ENCODE measurements at regions not wholly inside any gene's neighbourhood (a gene's known extent, or its start where the extent isn't known, plus 50 kb on each side); places are given as distances from the start of the nearest gene placed in this dataset.
"Not testable (repeated sequence)": the region's sequence is repeated elsewhere in the genome, so short reads cannot be mapped to it uniquely, and the experiment has no call there.

DNA sequence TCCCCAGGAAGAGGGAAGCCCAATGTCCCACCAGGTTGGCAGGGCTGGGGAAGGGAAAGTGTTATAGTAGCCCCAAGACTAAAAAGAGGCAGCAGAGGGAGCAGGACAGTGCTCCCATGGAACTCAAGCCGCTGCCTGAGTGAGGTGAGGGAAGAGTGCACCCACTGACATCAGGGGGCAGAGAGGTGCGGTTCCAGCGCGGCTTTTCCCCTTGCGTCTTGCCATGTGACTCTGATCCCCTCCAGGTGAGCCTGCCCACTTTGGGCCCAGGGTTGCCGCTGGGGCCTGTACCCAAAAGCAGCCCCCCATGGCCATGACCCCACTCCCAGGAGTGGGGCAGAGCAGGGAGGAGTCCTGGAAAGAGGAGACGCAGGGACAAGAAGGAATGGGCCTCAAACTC is 136.3 kb upstream of the KCTD7 start:
- H3K23ac ChIP-seq (ENCODE audit: low read depth, low read length); in situ Hi-C loops (cut with MboI; ENCODE audit: low sequenced_read_pairs); H4K20me1 ChIP-seq (ENCODE audit: insufficient read depth, low read length); H2BK20ac ChIP-seq (ENCODE audit: low read depth, low read length); H2AFZ ChIP-seq (replicated peaks; ENCODE audit: low read length, poor library complexity); H2BK5ac ChIP-seq (ENCODE audit: low read depth, low read length, poor library complexity, severe bottlenecking); H3K27ac ChIP-seq (ENCODE audit: insufficient read depth, low read length); ATAC-seq (ENCODE audit: low read depth); H3K9ac ChIP-seq (ENCODE audit: low read depth, low read length); H3K27me3 ChIP-seq (ENCODE audit: control insufficient read depth, insufficient read depth, low read length); H3K4me1 ChIP-seq (ENCODE audit: control insufficient read depth, insufficient read depth, low read length); H3K18ac ChIP-seq (ENCODE audit: low read depth, low read length); H3K36me3 ChIP-seq (ENCODE audit: control insufficient read depth, insufficient read depth, low read length); H3K9me1 ChIP-seq (ENCODE audit: insufficient read depth, low read length); BruUV-seq (replicated peaks); H3K4me3 ChIP-seq (ENCODE audit: insufficient read depth, low read depth, low read length); H3K56ac ChIP-seq (ENCODE audit: extremely low read depth, insufficient read depth, low read length); H3K9me3 ChIP-seq (ENCODE audit: control insufficient read depth, insufficient read depth, low read length); H2BK120ac ChIP-seq (ENCODE audit: low read depth, low read length); DNase-seq; H2BK15ac ChIP-seq (ENCODE audit: low read depth, low read length); CTCF ChIA-PET; dilution Hi-C loops (cut with HindIII; ENCODE audit: low sequenced_read_pairs, unreplicated experiment): not testable (repeated sequence)
- H2AK9ac ChIP-seq (replicated peaks; ENCODE audit: low read depth, low read length, poor library complexity), result peak overlapping the region; percentile 82
- intact Hi-C loops (cut with micrococcal nuclease), result loop anchor here (2.0 kb wide), 1 partner anchor 166 kb away; no protein-coding TSS in a partner anchor
- peak overlapping the region; percentile 92; the same call in 1 of the 2 replicates for H3K14ac ChIP-seq (replicated peaks; ENCODE audit: low read depth, low read length)
- H3K79me1 ChIP-seq (ENCODE audit: low read depth in 1 of 2, low read length in 2 of 2), result peaks cover 7 to 14% of the 10 kb centered on the region in 2 experiments; a peak in 2 of 4 replicates
- 100% methylated on average over 1 of the region's 7 CpGs; no CpG with 5 or more reads in 1 of the 2 experiments for WGBS, 2 experiments (ENCODE audit: extremely low coverage in 2 of 2, insufficient read length in 1 of 2)
- H4K91ac ChIP-seq (ENCODE audit: insufficient read depth, low read depth, low read length), result peak overlapping the region; percentile 84; the same call in 1 of the 2 replicates
- H2AK5ac ChIP-seq (ENCODE audit: low read depth, low read length), result peak overlapping the region; percentile 92
- peak overlapping the region; percentile 80; the same call in 1 of the 2 replicates for H3K4me2 ChIP-seq (ENCODE audit: low read depth, low read length)
- POLR2A ChIA-PET (ENCODE audit: unreplicated experiment), result interaction anchor here (0.9 kb wide), 1 partner anchor 12 kb away, joined by 3 read pairs; no protein-coding TSS in a partner anchor
- H4K5ac ChIP-seq (ENCODE audit: low read depth, low read length), result peak overlapping the region; percentile 86
- peak overlapping the region; percentile 91 for H3K4ac ChIP-seq (ENCODE audit: low read depth, low read length)
- peak overlapping the region; percentile 97 to 99; a peak in 3 of 4 replicates for H4K8ac ChIP-seq (ENCODE audit: low read depth in 2 of 2, low read length in 2 of 2)
